ENCODE measurements at regions not wholly inside any gene's neighbourhood (a gene's known extent, or its start where the extent isn't known, plus 50 kb on each side); places are given as distances from the start of the nearest gene placed in this dataset.
"Not testable (repeated sequence)": the region's sequence is repeated elsewhere in the genome, so short reads cannot be mapped to it uniquely, and the experiment has no call there.

GRCh38 chr6:67045076-67045475 lies 1338.0 kb upstream of the EYS start:
- Mint-ChIP-seq H3K4me1 (no peaks in the 10 kb centered on the region), H3K9me3 (peaks cover 17% of the 10 kb centered on the region), H3K27me3 (no peaks in the 10 kb centered on the region), H3K4me3 (no peak overlapping the region), H3K27ac (ENCODE audit: low read depth) (no peak overlapping the region), H3K36me3 (ENCODE audit: insufficient read depth) (no peaks in the 10 kb centered on the region)
- ATAC-seq (replicated peaks; ENCODE audit: extremely low read depth, poor library complexity, severe bottlenecking) (no peak), DNase-seq (ENCODE audit: low spot score in 2 of 2) (no peak)

GRCh38 chr6:67031451-67031850 lies 1324.4 kb upstream of the EYS start:
- ATAC-seq (replicated peaks; ENCODE audit: extremely low read depth, poor library complexity, severe bottlenecking) (no peak), DNase-seq (ENCODE audit: low spot score in 2 of 2) (no peak)
- H3K36me3 Mint-ChIP-seq (ENCODE audit: insufficient read depth): no peaks in the 10 kb centered on the region
- H3K27ac Mint-ChIP-seq (ENCODE audit: low read depth): no peak overlapping the region
- H3K4me3 Mint-ChIP-seq: no peak overlapping the region
- H3K9me3 Mint-ChIP-seq: peaks cover 18% of the 10 kb centered on the region
- H3K27me3 Mint-ChIP-seq: no peaks in the 10 kb centered on the region
- no peaks in the 10 kb centered on the region for H3K4me1 Mint-ChIP-seq

DNA sequence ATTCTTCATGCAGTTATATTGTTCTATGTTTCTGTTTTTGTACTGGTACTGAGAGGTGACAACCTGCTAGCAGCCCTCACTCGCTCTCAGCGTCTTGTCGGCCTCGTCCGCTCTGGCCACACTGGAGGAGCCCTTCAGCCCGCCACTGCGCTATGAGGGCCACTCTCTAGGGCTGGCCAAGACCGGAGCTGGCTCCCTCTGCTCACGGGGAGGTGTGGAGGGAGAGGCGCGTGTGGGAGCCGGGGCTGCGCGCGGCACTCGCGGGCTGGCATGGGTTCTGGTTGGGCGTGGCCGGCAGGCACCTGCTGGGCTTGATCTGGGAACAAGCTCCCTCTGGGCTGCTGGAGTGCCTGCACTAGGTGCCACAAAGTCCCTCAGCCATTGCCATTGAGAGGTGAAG lies 1323.8 kb upstream of the EYS start:
- Mint-ChIP-seq H3K9me3 (peaks cover 18% of the 10 kb centered on the region), H3K27ac (ENCODE audit: low read depth) (no peak overlapping the region), H3K27me3 (no peaks in the 10 kb centered on the region), H3K4me3 (no peak overlapping the region), H3K4me1 (no peaks in the 10 kb centered on the region), H3K36me3 (ENCODE audit: insufficient read depth) (no peaks in the 10 kb centered on the region)
- DNase-seq (ENCODE audit: low spot score in 2 of 2) (no peak), ATAC-seq (replicated peaks; ENCODE audit: extremely low read depth, poor library complexity, severe bottlenecking) (no peak)

- H3K4me3 Mint-ChIP-seq: no peak overlapping the region
- peaks cover under 1% of the 10 kb centered on the region for H3K9me3 Mint-ChIP-seq
- DNase-seq (ENCODE audit: low spot score in 2 of 2) (no peak), ATAC-seq (replicated peaks; ENCODE audit: extremely low read depth, poor library complexity, severe bottlenecking) (no peak)
- no peaks in the 10 kb centered on the region for H3K36me3 Mint-ChIP-seq (ENCODE audit: insufficient read depth)
- no peaks in the 10 kb centered on the region for H3K27me3 Mint-ChIP-seq
- no peak overlapping the region for H3K27ac Mint-ChIP-seq (ENCODE audit: low read depth)
- no peaks in the 10 kb centered on the region for H3K4me1 Mint-ChIP-seq
Observed at GRCh38 chr6:67016921-67017460, 1310.0 kb upstream of the EYS start.

GRCh38 chr6:67011441-67011840 lies 1304.4 kb upstream of the EYS start:
- no peak overlapping the region for H3K27ac Mint-ChIP-seq (ENCODE audit: low read depth)

GRCh38 chr6:67009818-67010217 lies 1302.8 kb upstream of the EYS start:
- no peaks in the 10 kb centered on the region for H3K4me1 Mint-ChIP-seq
- no peak overlapping the region for H3K27ac Mint-ChIP-seq (ENCODE audit: low read depth)
- ATAC-seq (replicated peaks; ENCODE audit: extremely low read depth, poor library complexity, severe bottlenecking): no peak

More at GRCh38 chr6:67011441-67011840, 1304.4 kb upstream of the EYS start:
- no peak overlapping the region for H3K4me3 Mint-ChIP-seq
- ATAC-seq (replicated peaks; ENCODE audit: extremely low read depth, poor library complexity, severe bottlenecking): no peak
- peaks cover 14% of the 10 kb centered on the region for H3K9me3 Mint-ChIP-seq
- H3K36me3 Mint-ChIP-seq (ENCODE audit: insufficient read depth): no peaks in the 10 kb centered on the region
- H3K27me3 Mint-ChIP-seq: no peaks in the 10 kb centered on the region
- H3K4me1 Mint-ChIP-seq: no peaks in the 10 kb centered on the region
- no peak for DNase-seq (ENCODE audit: low spot score in 2 of 2)

GRCh38 chr6:67003844-67004243 lies 1296.8 kb upstream of the EYS start:
- no peak for DNase-seq (ENCODE audit: low spot score in 2 of 2)
- H3K27ac Mint-ChIP-seq (ENCODE audit: low read depth): no peak overlapping the region
- H3K36me3 Mint-ChIP-seq (ENCODE audit: insufficient read depth): no peaks in the 10 kb centered on the region
- peaks cover 11% of the 10 kb centered on the region for H3K9me3 Mint-ChIP-seq
- H3K4me3 Mint-ChIP-seq: no peak overlapping the region
- H3K4me1 Mint-ChIP-seq: no peaks in the 10 kb centered on the region
- ATAC-seq (replicated peaks; ENCODE audit: extremely low read depth, poor library complexity, severe bottlenecking): no peak
- H3K27me3 Mint-ChIP-seq: no peaks in the 10 kb centered on the region

More at GRCh38 chr6:67009818-67010217, 1302.8 kb upstream of the EYS start:
- no peaks in the 10 kb centered on the region for H3K27me3 Mint-ChIP-seq
- DNase-seq (ENCODE audit: low spot score in 2 of 2): no peak
- H3K36me3 Mint-ChIP-seq (ENCODE audit: insufficient read depth): no peaks in the 10 kb centered on the region
- H3K4me3 Mint-ChIP-seq: no peak overlapping the region
- H3K9me3 Mint-ChIP-seq: peaks cover 14% of the 10 kb centered on the region

GRCh38 chr6:67000121-67000520 lies 1293.1 kb upstream of the EYS start:
- no peak overlapping the region for H3K4me3 Mint-ChIP-seq
- H3K36me3 Mint-ChIP-seq (ENCODE audit: insufficient read depth): no peaks in the 10 kb centered on the region
- no peaks in the 10 kb centered on the region for H3K4me1 Mint-ChIP-seq
- ATAC-seq (replicated peaks; ENCODE audit: extremely low read depth, poor library complexity, severe bottlenecking) (no peak), DNase-seq (ENCODE audit: low spot score in 2 of 2) (no peak)
- H3K9me3 Mint-ChIP-seq: peaks cover 6% of the 10 kb centered on the region
- H3K27me3 Mint-ChIP-seq: no peaks in the 10 kb centered on the region
- H3K27ac Mint-ChIP-seq (ENCODE audit: low read depth): no peak overlapping the region

GRCh38 chr6:66997579-66997978 lies 1290.6 kb upstream of the EYS start:
- not testable (repeated sequence) for H3K4me1 Mint-ChIP-seq; H3K36me3 Mint-ChIP-seq (ENCODE audit: insufficient read depth); H3K27me3 Mint-ChIP-seq; DNase-seq (ENCODE audit: low spot score in 2 of 2); ATAC-seq (replicated peaks; ENCODE audit: extremely low read depth, poor library complexity, severe bottlenecking); H3K4me3 Mint-ChIP-seq; H3K27ac Mint-ChIP-seq (ENCODE audit: low read depth); H3K9me3 Mint-ChIP-seq

DNA sequence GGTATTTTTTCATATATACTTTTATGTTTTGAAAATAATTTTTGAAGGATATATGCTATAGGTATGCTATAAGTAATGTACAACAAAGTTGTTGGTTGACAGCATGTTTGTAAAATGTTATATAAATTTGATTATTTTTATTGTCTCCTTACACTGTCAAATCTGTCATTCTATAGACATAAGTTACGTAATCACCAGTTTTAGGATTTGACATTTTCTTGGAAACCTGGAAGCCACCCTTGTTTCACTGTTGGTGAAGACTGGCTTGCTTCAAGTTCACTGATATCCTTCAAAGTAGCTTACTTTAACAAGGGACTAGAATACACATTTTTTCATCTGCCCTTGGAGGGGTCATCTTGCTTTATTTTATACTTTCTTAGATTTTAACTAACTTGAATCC lies 1288.6 kb upstream of the EYS start:
- Mint-ChIP-seq H3K9me3 (no peaks in the 10 kb centered on the region), H3K4me1 (no peaks in the 10 kb centered on the region), H3K4me3 (no peak overlapping the region), H3K27ac (ENCODE audit: low read depth) (no peak overlapping the region), H3K27me3 (no peaks in the 10 kb centered on the region), H3K36me3 (ENCODE audit: insufficient read depth) (no peaks in the 10 kb centered on the region)
- ATAC-seq (replicated peaks; ENCODE audit: extremely low read depth, poor library complexity, severe bottlenecking) (no peak), DNase-seq (ENCODE audit: low spot score in 2 of 2) (no peak)

DNA sequence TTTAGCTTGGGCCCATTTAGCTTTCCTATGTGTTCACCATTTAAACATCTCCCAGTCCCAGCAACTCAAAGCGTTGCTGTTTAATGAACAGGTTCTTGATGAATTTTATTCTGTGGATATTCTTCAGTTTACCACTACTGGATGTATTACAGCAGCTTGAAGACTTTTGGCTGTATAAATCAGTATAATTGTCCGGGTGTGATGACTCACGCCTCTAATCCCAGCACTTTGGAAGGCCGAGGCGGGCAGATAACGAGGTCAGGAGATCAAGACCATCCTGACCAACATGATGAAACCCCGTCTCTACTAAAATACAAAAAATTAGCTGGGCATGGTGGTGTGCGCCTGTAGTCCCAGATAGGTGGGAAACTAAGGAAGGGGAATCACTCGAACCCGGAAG lies 1286.7 kb upstream of the EYS start:
- not testable (repeated sequence) for DNase-seq (ENCODE audit: low spot score in 2 of 2); H3K36me3 Mint-ChIP-seq (ENCODE audit: insufficient read depth)

GRCh38 chr6:66993272-66993671 lies 1286.2 kb upstream of the EYS start:
- Mint-ChIP-seq H3K9me3 (peaks cover 5% of the 10 kb centered on the region), H3K36me3 (ENCODE audit: insufficient read depth) (no peaks in the 10 kb centered on the region), H3K4me1 (no peaks in the 10 kb centered on the region), H3K4me3 (no peak overlapping the region), H3K27ac (ENCODE audit: low read depth) (no peak overlapping the region), H3K27me3 (no peaks in the 10 kb centered on the region)
- no peak for ATAC-seq (replicated peaks; ENCODE audit: extremely low read depth, poor library complexity, severe bottlenecking)
- DNase-seq (ENCODE audit: low spot score in 2 of 2): no peak

More for the DNA sequence above, 1286.7 kb upstream of the EYS start:
- not testable (repeated sequence) for H3K27me3 Mint-ChIP-seq; H3K4me3 Mint-ChIP-seq; H3K4me1 Mint-ChIP-seq; H3K9me3 Mint-ChIP-seq; H3K27ac Mint-ChIP-seq (ENCODE audit: low read depth); ATAC-seq (replicated peaks; ENCODE audit: extremely low read depth, poor library complexity, severe bottlenecking)

DNA sequence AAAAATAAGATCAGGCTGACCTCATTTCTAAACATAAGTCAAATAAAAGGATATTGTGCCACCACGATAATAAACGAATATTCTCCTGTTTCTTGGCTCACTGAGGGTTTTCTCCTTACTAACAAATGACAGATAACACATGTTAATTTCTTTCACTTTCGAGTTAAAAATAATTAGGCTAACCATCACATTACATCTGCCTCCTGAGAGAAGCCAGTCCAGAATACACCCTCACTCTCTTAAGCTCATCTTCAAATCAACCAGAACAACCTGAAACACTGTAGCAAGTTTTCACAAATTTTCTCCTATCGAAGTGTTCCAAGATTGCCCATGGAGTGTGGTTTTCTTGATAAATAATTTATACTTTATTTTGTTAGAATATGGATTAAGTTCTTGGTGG lies 1285.6 kb upstream of the EYS start:
- H3K9me3 Mint-ChIP-seq: peaks cover 10% of the 10 kb centered on the region
- DNase-seq (ENCODE audit: low spot score in 2 of 2) (no peak), ATAC-seq (replicated peaks; ENCODE audit: extremely low read depth, poor library complexity, severe bottlenecking) (no peak)
- no peaks in the 10 kb centered on the region for H3K36me3 Mint-ChIP-seq (ENCODE audit: insufficient read depth)
- no peak overlapping the region for H3K27ac Mint-ChIP-seq (ENCODE audit: low read depth)
- no peaks in the 10 kb centered on the region for H3K27me3 Mint-ChIP-seq
- no peaks in the 10 kb centered on the region for H3K4me1 Mint-ChIP-seq
- no peak overlapping the region for H3K4me3 Mint-ChIP-seq

DNA sequence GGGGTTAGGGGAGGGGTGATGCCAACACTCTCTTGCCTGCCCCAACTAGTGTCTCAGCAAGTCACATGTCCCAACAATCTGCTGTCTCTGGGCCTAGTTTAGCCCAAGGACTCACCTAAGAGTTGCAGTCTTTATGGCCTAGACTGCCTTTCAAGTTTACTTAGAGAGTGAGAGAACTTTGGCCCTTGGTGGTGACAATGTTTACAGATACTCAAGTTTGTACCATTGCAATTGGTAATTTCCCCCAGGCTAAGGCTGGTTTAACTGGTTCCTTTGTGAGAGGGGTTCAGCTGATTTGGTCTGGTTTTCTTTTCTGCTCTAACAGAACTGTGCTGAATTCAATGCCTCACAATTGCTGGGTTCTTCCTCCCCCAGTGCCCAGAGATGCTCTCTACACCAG lies 1279.9 kb upstream of the EYS start:
- no peaks in the 10 kb centered on the region for H3K4me1 Mint-ChIP-seq
- H3K27me3 Mint-ChIP-seq: no peaks in the 10 kb centered on the region
- H3K4me3 Mint-ChIP-seq: no peak overlapping the region
- no peak for DNase-seq (ENCODE audit: low spot score in 2 of 2)
- H3K36me3 Mint-ChIP-seq (ENCODE audit: insufficient read depth): no peaks in the 10 kb centered on the region
- no peak for ATAC-seq (replicated peaks; ENCODE audit: extremely low read depth, poor library complexity, severe bottlenecking)
- peaks cover 30% of the 10 kb centered on the region for H3K9me3 Mint-ChIP-seq
- H3K27ac Mint-ChIP-seq (ENCODE audit: low read depth): no peak overlapping the region

Data from central memory CD8-positive, alpha-beta T cell (primary cell).